ENCODE measurements at regions not wholly inside any gene's neighbourhood (a gene's known extent, or its start where the extent isn't known, plus 50 kb on each side); places are given as distances from the start of the nearest gene placed in this dataset.

- WGBS (ENCODE audit: insufficient coverage) = 59% methylated on average over 3 of the region's 6 CpGs
- H3K27ac ChIP-seq (ENCODE audit: low read length) = no peak overlapping the region
- no peak for DNase-seq
- H3K4me1 ChIP-seq (ENCODE audit: control insufficient read depth, insufficient read depth, low read length) = peaks cover 10% of the 10 kb centered on the region
- no peak overlapping the region for H3K4me3 ChIP-seq (ENCODE audit: low read length)
- no peaks in the 10 kb centered on the region for H3K9me3 ChIP-seq (replicated peaks; ENCODE audit: control insufficient read depth, low read depth, low read length)
- H3K36me3 ChIP-seq (ENCODE audit: control insufficient read depth, insufficient read depth, low read length) = no peaks in the 10 kb centered on the region
- H3K27me3 ChIP-seq (ENCODE audit: control insufficient read depth, insufficient read depth, low read length) = no peaks in the 10 kb centered on the region
These were observed 208.8 kb upstream of the IL12A start for GRCh38 chr3:159779883-159780282.

GRCh38 chr3:159781867-159782266 lies 206.8 kb upstream of the IL12A start:
- DNase-seq = no peak
- H3K27ac ChIP-seq (ENCODE audit: low read length) = no peak overlapping the region
- H3K36me3 ChIP-seq (ENCODE audit: control insufficient read depth, insufficient read depth, low read length) = no peaks in the 10 kb centered on the region
- WGBS (ENCODE audit: insufficient coverage) = 100% methylated on average over 1 of the region's 2 CpGs
- H3K4me3 ChIP-seq (ENCODE audit: low read length) = no peak overlapping the region
- no peaks in the 10 kb centered on the region for H3K9me3 ChIP-seq (replicated peaks; ENCODE audit: control insufficient read depth, low read depth, low read length)
- H3K27me3 ChIP-seq (ENCODE audit: control insufficient read depth, insufficient read depth, low read length) = no peaks in the 10 kb centered on the region
- H3K4me1 ChIP-seq (ENCODE audit: control insufficient read depth, insufficient read depth, low read length) = peaks cover 3% of the 10 kb centered on the region

- WGBS (ENCODE audit: insufficient coverage) = 83% methylated on average over 1 of the region's 5 CpGs
- DNase-seq = no peak
These were observed 205.8 kb upstream of the IL12A start for GRCh38 chr3:159782724-159783421.

GRCh38 chr3:159783780-159784742 lies 204.6 kb upstream of the IL12A start:
- no peaks in the 10 kb centered on the region for H3K36me3 ChIP-seq (ENCODE audit: control insufficient read depth, insufficient read depth, low read length)
- WGBS (ENCODE audit: insufficient coverage) = 100% methylated on average over 2 of the region's 13 CpGs
- no peaks in the 10 kb centered on the region for H3K4me1 ChIP-seq (ENCODE audit: control insufficient read depth, insufficient read depth, low read length)
- no peak overlapping the region for H3K4me3 ChIP-seq (ENCODE audit: low read length)
- H3K27ac ChIP-seq (ENCODE audit: low read length) = no peak overlapping the region
- no peak for DNase-seq
- no peaks in the 10 kb centered on the region for H3K9me3 ChIP-seq (replicated peaks; ENCODE audit: control insufficient read depth, low read depth, low read length)
- no peaks in the 10 kb centered on the region for H3K27me3 ChIP-seq (ENCODE audit: control insufficient read depth, insufficient read depth, low read length)

More at GRCh38 chr3:159782724-159783421, 205.8 kb upstream of the IL12A start:
- Histone ChIP-seq H3K36me3 (ENCODE audit: control insufficient read depth, insufficient read depth, low read length) (no peaks in the 10 kb centered on the region), H3K4me3 (ENCODE audit: low read length) (no peak overlapping the region), H3K9me3 (replicated peaks; ENCODE audit: control insufficient read depth, low read depth, low read length) (no peaks in the 10 kb centered on the region), H3K27me3 (ENCODE audit: control insufficient read depth, insufficient read depth, low read length) (no peaks in the 10 kb centered on the region), H3K27ac (ENCODE audit: low read length) (no peak overlapping the region), H3K4me1 (ENCODE audit: control insufficient read depth, insufficient read depth, low read length) (no peaks in the 10 kb centered on the region)

- no peaks in the 10 kb centered on the region for H3K36me3 ChIP-seq (ENCODE audit: control insufficient read depth, insufficient read depth, low read length)
- H3K27me3 ChIP-seq (ENCODE audit: control insufficient read depth, insufficient read depth, low read length) = no peaks in the 10 kb centered on the region
- WGBS (ENCODE audit: insufficient coverage) = no CpG with 5 or more reads among the region's 1 CpG
- DNase-seq = no peak
- no peak overlapping the region for H3K4me3 ChIP-seq (ENCODE audit: low read length)
- H3K9me3 ChIP-seq (replicated peaks; ENCODE audit: control insufficient read depth, low read depth, low read length) = no peaks in the 10 kb centered on the region
- no peak overlapping the region for H3K27ac ChIP-seq (ENCODE audit: low read length)
- H3K4me1 ChIP-seq (ENCODE audit: control insufficient read depth, insufficient read depth, low read length) = no peaks in the 10 kb centered on the region
These were observed 203.3 kb upstream of the IL12A start for GRCh38 chr3:159785273-159785708.

GRCh38 chr3:159786489-159787177 lies 202.0 kb upstream of the IL12A start:
- no peaks in the 10 kb centered on the region for H3K4me1 ChIP-seq (ENCODE audit: control insufficient read depth, insufficient read depth, low read length)
- WGBS (ENCODE audit: insufficient coverage) = 92% methylated on average over 6 of the region's 9 CpGs
- H3K27ac ChIP-seq (ENCODE audit: low read length) = no peak overlapping the region

GRCh38 chr3:159787178-159787574 lies 201.5 kb upstream of the IL12A start:
- H3K36me3 ChIP-seq (ENCODE audit: control insufficient read depth, insufficient read depth, low read length) = no peaks in the 10 kb centered on the region
- no peak for DNase-seq
- no peaks in the 10 kb centered on the region for H3K9me3 ChIP-seq (replicated peaks; ENCODE audit: control insufficient read depth, low read depth, low read length)
- WGBS (ENCODE audit: insufficient coverage) = no CpG with 5 or more reads among the region's 4 CpGs
- no peak overlapping the region for H3K4me3 ChIP-seq (ENCODE audit: low read length)
- no peaks in the 10 kb centered on the region for H3K27me3 ChIP-seq (ENCODE audit: control insufficient read depth, insufficient read depth, low read length)
- no peaks in the 10 kb centered on the region for H3K4me1 ChIP-seq (ENCODE audit: control insufficient read depth, insufficient read depth, low read length)
- no peak overlapping the region for H3K27ac ChIP-seq (ENCODE audit: low read length)

More at GRCh38 chr3:159786489-159787177, 202.0 kb upstream of the IL12A start:
- no peak for DNase-seq
- H3K27me3 ChIP-seq (ENCODE audit: control insufficient read depth, insufficient read depth, low read length) = no peaks in the 10 kb centered on the region
- H3K9me3 ChIP-seq (replicated peaks; ENCODE audit: control insufficient read depth, low read depth, low read length) = no peaks in the 10 kb centered on the region
- no peak overlapping the region for H3K4me3 ChIP-seq (ENCODE audit: low read length)
- no peaks in the 10 kb centered on the region for H3K36me3 ChIP-seq (ENCODE audit: control insufficient read depth, insufficient read depth, low read length)

GRCh38 chr3:159787794-159788205 lies 200.8 kb upstream of the IL12A start:
- WGBS (ENCODE audit: insufficient coverage) = no CpG with 5 or more reads among the region's 5 CpGs
- Histone ChIP-seq H3K27me3 (ENCODE audit: control insufficient read depth, insufficient read depth, low read length) (no peaks in the 10 kb centered on the region), H3K36me3 (ENCODE audit: control insufficient read depth, insufficient read depth, low read length) (no peaks in the 10 kb centered on the region), H3K27ac (ENCODE audit: low read length) (peak overlapping the region; percentile 66), H3K4me3 (ENCODE audit: low read length) (no peak overlapping the region), H3K4me1 (ENCODE audit: control insufficient read depth, insufficient read depth, low read length) (no peaks in the 10 kb centered on the region), H3K9me3 (replicated peaks; ENCODE audit: control insufficient read depth, low read depth, low read length) (no peaks in the 10 kb centered on the region)
- DNase-seq = no peak

- Histone ChIP-seq H3K27ac (ENCODE audit: low read length) (peak overlapping the region; percentile 66), H3K4me1 (ENCODE audit: control insufficient read depth, insufficient read depth, low read length) (no peaks in the 10 kb centered on the region), H3K4me3 (ENCODE audit: low read length) (no peak overlapping the region), H3K36me3 (ENCODE audit: control insufficient read depth, insufficient read depth, low read length) (no peaks in the 10 kb centered on the region), H3K9me3 (replicated peaks; ENCODE audit: control insufficient read depth, low read depth, low read length) (no peaks in the 10 kb centered on the region), H3K27me3 (ENCODE audit: control insufficient read depth, insufficient read depth, low read length) (no peaks in the 10 kb centered on the region)
- WGBS (ENCODE audit: insufficient coverage) = no CpG with 5 or more reads among the region's 3 CpGs
- no peak for DNase-seq
These were observed 200.3 kb upstream of the IL12A start for GRCh38 chr3:159788291-159788690.

GRCh38 chr3:159789017-159789416 lies 199.6 kb upstream of the IL12A start:
- Histone ChIP-seq H3K4me1 (ENCODE audit: control insufficient read depth, insufficient read depth, low read length) (no peaks in the 10 kb centered on the region), H3K4me3 (ENCODE audit: low read length) (no peak overlapping the region), H3K9me3 (replicated peaks; ENCODE audit: control insufficient read depth, low read depth, low read length) (no peaks in the 10 kb centered on the region), H3K36me3 (ENCODE audit: control insufficient read depth, insufficient read depth, low read length) (no peaks in the 10 kb centered on the region), H3K27me3 (ENCODE audit: control insufficient read depth, insufficient read depth, low read length) (no peaks in the 10 kb centered on the region), H3K27ac (ENCODE audit: low read length) (no peak overlapping the region)
- 90% methylated on average over 2 of the region's 4 CpGs for WGBS (ENCODE audit: insufficient coverage)
- DNase-seq = no peak

Data from muscle of leg (tissue), 3 donors.